ENCODE measurements at regions not wholly inside any gene's neighbourhood (a gene's known extent, or its start where the extent isn't known, plus 50 kb on each side); places are given as distances from the start of the nearest gene placed in this dataset.

- Histone ChIP-seq H3K27ac (no peak overlapping the region), H3K27me3 (no peaks in the 10 kb centered on the region), H3K36me3 (no peaks in the 10 kb centered on the region), H3K4me3 (no peak overlapping the region), H3K4me1 (ENCODE audit: low read depth) (no peaks in the 10 kb centered on the region), H3K9me3 (ENCODE audit: low read depth) (no peaks in the 10 kb centered on the region)
- no peak for DNase-seq (ENCODE audit: low read depth in 1 of 2, low spot score in 1 of 2)
- TF ChIP-seq CTCF (IDR thresholded peaks at IDR 0.05; ENCODE audit: low read depth, low read length), result no peak
These were observed 278.6 kb upstream of the TMEFF2 start for GRCh38 chr2:192473331-192473730.

- Histone ChIP-seq H3K36me3 (no peaks in the 10 kb centered on the region), H3K27me3 (no peaks in the 10 kb centered on the region), H3K27ac (no peak overlapping the region), H3K4me3 (no peak overlapping the region), H3K9me3 (ENCODE audit: low read depth) (no peaks in the 10 kb centered on the region), H3K4me1 (ENCODE audit: low read depth) (no peaks in the 10 kb centered on the region)
- TF ChIP-seq CTCF (IDR thresholded peaks at IDR 0.05; ENCODE audit: low read depth, low read length), result no peak
- no peak for DNase-seq (ENCODE audit: low read depth in 1 of 2, low spot score in 1 of 2)
These were observed 277.2 kb upstream of the TMEFF2 start for GRCh38 chr2:192471982-192472381.

- no peak overlapping the region for H3K27ac ChIP-seq
- TF ChIP-seq CTCF (IDR thresholded peaks at IDR 0.05; ENCODE audit: low read depth, low read length), result no peak
- no peaks in the 10 kb centered on the region for H3K36me3 ChIP-seq
- H3K27me3 ChIP-seq, result no peaks in the 10 kb centered on the region
- DNase-seq (ENCODE audit: low read depth in 1 of 2, low spot score in 1 of 2), result no peak
- no peaks in the 10 kb centered on the region for H3K4me1 ChIP-seq (ENCODE audit: low read depth)
- no peak overlapping the region for H3K4me3 ChIP-seq
- no peaks in the 10 kb centered on the region for H3K9me3 ChIP-seq (ENCODE audit: low read depth)
These were observed 274.9 kb upstream of the TMEFF2 start for GRCh38 chr2:192469612-192470011.

- Histone ChIP-seq H3K27ac (no peak overlapping the region), H3K36me3 (no peaks in the 10 kb centered on the region), H3K27me3 (no peaks in the 10 kb centered on the region), H3K4me3 (no peak overlapping the region), H3K9me3 (ENCODE audit: low read depth) (no peaks in the 10 kb centered on the region), H3K4me1 (ENCODE audit: low read depth) (no peaks in the 10 kb centered on the region)
- no peak for DNase-seq (ENCODE audit: low read depth in 1 of 2, low spot score in 1 of 2)
- no peak for TF ChIP-seq CTCF (IDR thresholded peaks at IDR 0.05; ENCODE audit: low read depth, low read length)
These were observed 273.4 kb upstream of the TMEFF2 start for GRCh38 chr2:192467953-192468660.

GRCh38 chr2:192465141-192465540 lies 270.4 kb upstream of the TMEFF2 start:
- DNase-seq (ENCODE audit: low read depth in 1 of 2, low spot score in 1 of 2), result no peak
- Histone ChIP-seq H3K4me3 (no peak overlapping the region), H3K27ac (no peak overlapping the region), H3K36me3 (no peaks in the 10 kb centered on the region), H3K4me1 (ENCODE audit: low read depth) (no peaks in the 10 kb centered on the region), H3K27me3 (no peaks in the 10 kb centered on the region), H3K9me3 (ENCODE audit: low read depth) (no peaks in the 10 kb centered on the region)
- no peak for TF ChIP-seq CTCF (IDR thresholded peaks at IDR 0.05; ENCODE audit: low read depth, low read length)
